ENCODE measurements at regions not wholly inside any gene's neighbourhood (a gene's known extent, or its start where the extent isn't known, plus 50 kb on each side); places are given as distances from the start of the nearest gene placed in this dataset.
"Not testable (repeated sequence)": the region's sequence is repeated elsewhere in the genome, so short reads cannot be mapped to it uniquely, and the experiment has no call there.

DNA sequence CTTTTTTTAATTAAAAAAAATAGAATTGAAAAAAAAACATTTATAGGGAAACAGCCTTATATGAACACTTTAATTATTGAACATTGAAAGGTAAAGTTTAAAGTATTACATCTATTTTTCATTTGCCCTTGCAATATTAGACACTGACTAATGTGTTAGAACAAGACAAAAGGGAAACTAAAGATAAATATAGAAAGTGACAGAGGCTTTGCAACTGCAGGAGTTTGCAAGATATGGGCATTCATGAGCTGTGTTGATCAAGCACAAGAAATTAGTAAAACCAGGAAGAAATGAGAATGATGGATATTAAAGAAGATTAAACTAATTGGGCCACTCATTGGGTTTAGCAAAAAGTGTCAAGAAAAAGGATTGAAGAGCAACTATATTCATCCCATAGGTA lies 1097.7 kb upstream of the CELF4 start:
- no peaks in the 10 kb centered on the region for H3K36me3 ChIP-seq (ENCODE audit: control insufficient read depth in 2 of 2, insufficient read depth in 2 of 2, low read length in 2 of 2)
- H3K9me3 ChIP-seq (ENCODE audit: control insufficient read depth in 2 of 2, low read length in 2 of 2): no peaks in the 10 kb centered on the region
- H3K27me3 ChIP-seq (ENCODE audit: control insufficient read depth in 1 of 2, insufficient read depth in 2 of 2, low read length in 2 of 2): no peaks in the 10 kb centered on the region
- no peak overlapping the region for H3K9ac ChIP-seq (ENCODE audit: low read length in 2 of 2)
- no peak overlapping the region for H3K4me3 ChIP-seq (ENCODE audit: low read length in 2 of 2)
- H3K4me1 ChIP-seq (ENCODE audit: control insufficient read depth, insufficient read depth, low read length): peaks cover 3% of the 10 kb centered on the region
- H3K27ac ChIP-seq (ENCODE audit: low read length): no peak overlapping the region

- H3K9ac ChIP-seq (ENCODE audit: low read length in 2 of 2): no peak overlapping the region
- no peaks in the 10 kb centered on the region for H3K27me3 ChIP-seq (ENCODE audit: control insufficient read depth in 1 of 2, insufficient read depth in 2 of 2, low read length in 2 of 2)
- no peaks in the 10 kb centered on the region for H3K4me1 ChIP-seq (ENCODE audit: control insufficient read depth, insufficient read depth, low read length)
- H3K36me3 ChIP-seq (ENCODE audit: control insufficient read depth in 2 of 2, insufficient read depth in 2 of 2, low read length in 2 of 2): no peaks in the 10 kb centered on the region
- no peaks in the 10 kb centered on the region for H3K9me3 ChIP-seq (ENCODE audit: control insufficient read depth in 2 of 2, low read length in 2 of 2)
- no peak overlapping the region for H3K4me3 ChIP-seq (ENCODE audit: low read length in 2 of 2)
- H3K27ac ChIP-seq (ENCODE audit: low read length): no peak overlapping the region
These were observed 1089.3 kb upstream of the CELF4 start for GRCh38 chr18:38654946-38655345.

DNA sequence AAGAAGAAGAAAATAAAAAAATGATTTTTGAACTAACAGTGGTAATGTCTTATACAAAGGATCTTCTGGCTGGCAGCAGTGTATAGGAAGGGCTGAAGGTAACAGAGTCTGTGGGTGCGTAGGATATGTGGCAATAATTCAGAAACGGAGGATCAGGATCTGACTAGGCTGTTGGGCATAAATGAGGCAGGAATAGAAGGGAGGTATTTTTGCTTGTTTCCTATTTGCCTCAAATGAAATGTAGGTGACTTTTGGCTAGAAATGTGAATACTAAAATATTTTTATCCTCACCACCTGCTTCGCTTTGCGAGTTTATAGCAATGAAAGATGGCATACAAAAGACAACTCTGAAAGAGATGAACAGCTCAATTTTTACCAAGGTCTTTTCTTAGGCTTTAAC lies 1086.1 kb upstream of the CELF4 start:
- H3K27ac ChIP-seq (ENCODE audit: low read length): no peak overlapping the region
- H3K9me3 ChIP-seq (ENCODE audit: control insufficient read depth in 2 of 2, low read length in 2 of 2): no peaks in the 10 kb centered on the region
- no peaks in the 10 kb centered on the region for H3K36me3 ChIP-seq (ENCODE audit: control insufficient read depth in 2 of 2, insufficient read depth in 2 of 2, low read length in 2 of 2)
- no peak overlapping the region for H3K9ac ChIP-seq (ENCODE audit: low read length in 2 of 2)
- no peaks in the 10 kb centered on the region for H3K4me1 ChIP-seq (ENCODE audit: control insufficient read depth, insufficient read depth, low read length)
- H3K4me3 ChIP-seq (ENCODE audit: low read length in 2 of 2): no peak overlapping the region
- no peaks in the 10 kb centered on the region for H3K27me3 ChIP-seq (ENCODE audit: control insufficient read depth in 1 of 2, insufficient read depth in 2 of 2, low read length in 2 of 2)

- no peak overlapping the region for H3K9ac ChIP-seq (ENCODE audit: low read length in 2 of 2)
These were observed 1082.6 kb upstream of the CELF4 start for GRCh38 chr18:38648179-38648578.

GRCh38 chr18:38646296-38646695 lies 1080.7 kb upstream of the CELF4 start:
- H3K27me3 ChIP-seq (ENCODE audit: control insufficient read depth in 1 of 2, insufficient read depth in 2 of 2, low read length in 2 of 2): no peaks in the 10 kb centered on the region
- H3K4me1 ChIP-seq (ENCODE audit: control insufficient read depth, insufficient read depth, low read length): no peaks in the 10 kb centered on the region
- no peak overlapping the region for H3K9ac ChIP-seq (ENCODE audit: low read length in 2 of 2)
- no peaks in the 10 kb centered on the region for H3K36me3 ChIP-seq (ENCODE audit: control insufficient read depth in 2 of 2, insufficient read depth in 2 of 2, low read length in 2 of 2)
- no peaks in the 10 kb centered on the region for H3K9me3 ChIP-seq (ENCODE audit: control insufficient read depth in 2 of 2, low read length in 2 of 2)
- no peak overlapping the region for H3K4me3 ChIP-seq (ENCODE audit: low read length in 2 of 2)
- H3K27ac ChIP-seq (ENCODE audit: low read length): no peak overlapping the region

More at GRCh38 chr18:38648179-38648578, 1082.6 kb upstream of the CELF4 start:
- H3K9me3 ChIP-seq (ENCODE audit: control insufficient read depth in 2 of 2, low read length in 2 of 2): no peaks in the 10 kb centered on the region
- no peak overlapping the region for H3K4me3 ChIP-seq (ENCODE audit: low read length in 2 of 2)
- H3K4me1 ChIP-seq (ENCODE audit: control insufficient read depth, insufficient read depth, low read length): no peaks in the 10 kb centered on the region
- H3K27me3 ChIP-seq (ENCODE audit: control insufficient read depth in 1 of 2, insufficient read depth in 2 of 2, low read length in 2 of 2): no peaks in the 10 kb centered on the region
- no peak overlapping the region for H3K27ac ChIP-seq (ENCODE audit: low read length)
- H3K36me3 ChIP-seq (ENCODE audit: control insufficient read depth in 2 of 2, insufficient read depth in 2 of 2, low read length in 2 of 2): no peaks in the 10 kb centered on the region

GRCh38 chr18:38644875-38645641 lies 1079.5 kb upstream of the CELF4 start:
- Histone ChIP-seq H3K27ac (ENCODE audit: low read length) (no peak overlapping the region), H3K9me3 (ENCODE audit: control insufficient read depth in 2 of 2, low read length in 2 of 2) (no peaks in the 10 kb centered on the region), H3K9ac (ENCODE audit: low read length in 2 of 2) (no peak overlapping the region), H3K36me3 (ENCODE audit: control insufficient read depth in 2 of 2, insufficient read depth in 2 of 2, low read length in 2 of 2) (no peaks in the 10 kb centered on the region), H3K4me1 (ENCODE audit: control insufficient read depth, insufficient read depth, low read length) (no peaks in the 10 kb centered on the region), H3K4me3 (ENCODE audit: low read length in 2 of 2) (no peak overlapping the region), H3K27me3 (ENCODE audit: control insufficient read depth in 1 of 2, insufficient read depth in 2 of 2, low read length in 2 of 2) (no peaks in the 10 kb centered on the region)

DNA sequence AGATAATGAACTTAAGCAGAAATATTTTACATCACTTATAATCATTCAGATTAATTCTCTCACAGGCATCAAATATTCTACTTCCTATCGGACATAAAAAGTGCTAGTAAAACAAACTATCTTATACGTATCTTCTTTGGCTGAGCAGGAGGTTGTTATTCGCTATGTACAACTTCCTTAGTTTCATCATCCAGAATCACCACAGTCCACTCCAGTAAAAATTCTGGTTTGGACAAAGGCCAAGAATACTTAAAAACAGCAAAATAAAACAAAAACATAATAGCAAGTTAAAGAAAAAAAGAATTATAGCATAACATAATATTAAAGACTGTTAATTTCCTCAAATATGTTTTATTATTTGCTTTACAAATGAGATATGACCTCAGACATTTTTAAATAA lies 1077.1 kb upstream of the CELF4 start:
- Histone ChIP-seq H3K27ac (ENCODE audit: low read length) (no peak overlapping the region), H3K9ac (ENCODE audit: low read length in 2 of 2) (no peak overlapping the region), H3K4me3 (ENCODE audit: low read length in 2 of 2) (no peak overlapping the region), H3K36me3 (ENCODE audit: control insufficient read depth in 2 of 2, insufficient read depth in 2 of 2, low read length in 2 of 2) (no peaks in the 10 kb centered on the region), H3K27me3 (ENCODE audit: control insufficient read depth in 1 of 2, insufficient read depth in 2 of 2, low read length in 2 of 2) (no peaks in the 10 kb centered on the region), H3K9me3 (ENCODE audit: control insufficient read depth in 2 of 2, low read length in 2 of 2) (peaks cover 2 to 6% of the 10 kb centered on the region in 2 donors), H3K4me1 (ENCODE audit: control insufficient read depth, insufficient read depth, low read length) (no peaks in the 10 kb centered on the region)

DNA sequence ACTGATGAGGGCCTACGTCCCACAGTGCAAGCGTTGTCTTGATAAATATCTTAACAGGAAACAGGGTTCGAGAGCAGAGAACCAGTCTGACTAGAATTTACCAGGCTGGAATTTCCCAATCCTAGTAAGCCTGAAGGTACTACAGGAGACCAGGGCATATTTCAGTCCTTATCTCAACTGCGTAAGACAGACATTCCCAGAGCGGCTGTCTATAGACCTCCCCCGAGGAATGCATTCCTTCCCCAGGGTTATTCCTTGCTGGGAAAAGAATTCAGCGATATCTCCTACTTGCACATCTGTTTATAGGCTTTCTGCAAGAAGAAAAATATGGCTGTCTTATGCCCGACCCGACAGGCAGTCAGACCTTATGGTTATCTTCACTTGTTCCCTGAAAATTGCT lies 1074.1 kb upstream of the CELF4 start:
- not testable (repeated sequence) for H3K9me3 ChIP-seq (ENCODE audit: control insufficient read depth in 2 of 2, low read length in 2 of 2); H3K9ac ChIP-seq (ENCODE audit: low read length in 2 of 2); H3K4me3 ChIP-seq (ENCODE audit: low read length in 2 of 2); H3K27me3 ChIP-seq (ENCODE audit: control insufficient read depth in 1 of 2, insufficient read depth in 2 of 2, low read length in 2 of 2); H3K4me1 ChIP-seq (ENCODE audit: control insufficient read depth, insufficient read depth, low read length); H3K36me3 ChIP-seq (ENCODE audit: control insufficient read depth in 2 of 2, insufficient read depth in 2 of 2, low read length in 2 of 2); H3K27ac ChIP-seq (ENCODE audit: low read length)

GRCh38 chr18:38635709-38636430 lies 1070.3 kb upstream of the CELF4 start:
- Histone ChIP-seq H3K4me1 (ENCODE audit: control insufficient read depth, insufficient read depth, low read length) (no peaks in the 10 kb centered on the region), H3K9ac (ENCODE audit: low read length in 2 of 2) (no peak overlapping the region), H3K36me3 (ENCODE audit: control insufficient read depth in 2 of 2, insufficient read depth in 2 of 2, low read length in 2 of 2) (no peaks in the 10 kb centered on the region), H3K9me3 (ENCODE audit: control insufficient read depth in 2 of 2, low read length in 2 of 2) (peaks cover 2 to 6% of the 10 kb centered on the region in 2 donors), H3K27ac (ENCODE audit: low read length) (no peak overlapping the region), H3K4me3 (ENCODE audit: low read length in 2 of 2) (no peak overlapping the region), H3K27me3 (ENCODE audit: control insufficient read depth in 1 of 2, insufficient read depth in 2 of 2, low read length in 2 of 2) (no peaks in the 10 kb centered on the region)

- H3K4me3 ChIP-seq (ENCODE audit: low read length in 2 of 2): no peak overlapping the region
- H3K4me1 ChIP-seq (ENCODE audit: control insufficient read depth, insufficient read depth, low read length): no peaks in the 10 kb centered on the region
- no peaks in the 10 kb centered on the region for H3K27me3 ChIP-seq (ENCODE audit: control insufficient read depth in 1 of 2, insufficient read depth in 2 of 2, low read length in 2 of 2)
- no peak overlapping the region for H3K9ac ChIP-seq (ENCODE audit: low read length in 2 of 2)
- no peak overlapping the region for H3K27ac ChIP-seq (ENCODE audit: low read length)
- H3K36me3 ChIP-seq (ENCODE audit: control insufficient read depth in 2 of 2, insufficient read depth in 2 of 2, low read length in 2 of 2): no peaks in the 10 kb centered on the region
- peaks cover 0 to 1% of the 10 kb centered on the region in 2 donors for H3K9me3 ChIP-seq (ENCODE audit: control insufficient read depth in 2 of 2, low read length in 2 of 2)
These were observed 1068.5 kb upstream of the CELF4 start for GRCh38 chr18:38634117-38634516.

- H3K9ac ChIP-seq (ENCODE audit: low read length in 2 of 2): no peak overlapping the region
- no peaks in the 10 kb centered on the region for H3K36me3 ChIP-seq (ENCODE audit: control insufficient read depth in 2 of 2, insufficient read depth in 2 of 2, low read length in 2 of 2)
- no peaks in the 10 kb centered on the region for H3K27me3 ChIP-seq (ENCODE audit: control insufficient read depth in 1 of 2, insufficient read depth in 2 of 2, low read length in 2 of 2)
- no peaks in the 10 kb centered on the region for H3K4me1 ChIP-seq (ENCODE audit: control insufficient read depth, insufficient read depth, low read length)
- H3K27ac ChIP-seq (ENCODE audit: low read length): no peak overlapping the region
- no peak overlapping the region for H3K4me3 ChIP-seq (ENCODE audit: low read length in 2 of 2)
- no peaks in the 10 kb centered on the region for H3K9me3 ChIP-seq (ENCODE audit: control insufficient read depth in 2 of 2, low read length in 2 of 2)
These were observed 1067.7 kb upstream of the CELF4 start for GRCh38 chr18:38633333-38633732.

Data from stomach smooth muscle (tissue), 2 donors.